ENCODE measurements at regions not wholly inside any gene's neighbourhood (a gene's known extent, or its start where the extent isn't known, plus 50 kb on each side); places are given as distances from the start of the nearest gene placed in this dataset.

DNA sequence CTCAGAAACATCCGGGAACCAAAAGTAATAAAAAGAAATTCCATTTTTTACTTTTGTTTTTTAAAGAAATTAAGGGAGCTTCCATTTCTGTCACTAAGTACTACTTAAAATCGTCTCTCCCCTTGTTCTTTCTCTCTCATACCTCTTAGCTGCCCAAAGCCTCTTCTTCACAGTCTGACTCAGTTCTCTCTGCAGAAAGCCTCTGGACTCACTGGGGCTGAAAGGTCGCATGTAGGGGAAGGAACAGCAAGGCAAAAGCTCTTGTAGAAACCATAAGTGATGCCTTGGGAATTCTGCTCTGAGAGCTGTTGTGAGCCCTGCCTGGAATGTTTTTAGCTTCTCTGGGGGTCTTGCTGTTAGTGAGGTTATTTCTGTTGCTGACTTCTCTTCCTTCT, 100.8 kb upstream of the RANBP3L start:
- ATAC-seq (ENCODE audit: insufficient read depth, low read depth) (no peak), DNase-seq (no peak)
- H4K20me1 ChIP-seq (ENCODE audit: insufficient read depth, low read length) = no peaks in the 10 kb centered on the region
- H3K4me1 ChIP-seq (ENCODE audit: insufficient read depth, low read length) = no peaks in the 10 kb centered on the region
- TF ChIP-seq, protein P1, sequence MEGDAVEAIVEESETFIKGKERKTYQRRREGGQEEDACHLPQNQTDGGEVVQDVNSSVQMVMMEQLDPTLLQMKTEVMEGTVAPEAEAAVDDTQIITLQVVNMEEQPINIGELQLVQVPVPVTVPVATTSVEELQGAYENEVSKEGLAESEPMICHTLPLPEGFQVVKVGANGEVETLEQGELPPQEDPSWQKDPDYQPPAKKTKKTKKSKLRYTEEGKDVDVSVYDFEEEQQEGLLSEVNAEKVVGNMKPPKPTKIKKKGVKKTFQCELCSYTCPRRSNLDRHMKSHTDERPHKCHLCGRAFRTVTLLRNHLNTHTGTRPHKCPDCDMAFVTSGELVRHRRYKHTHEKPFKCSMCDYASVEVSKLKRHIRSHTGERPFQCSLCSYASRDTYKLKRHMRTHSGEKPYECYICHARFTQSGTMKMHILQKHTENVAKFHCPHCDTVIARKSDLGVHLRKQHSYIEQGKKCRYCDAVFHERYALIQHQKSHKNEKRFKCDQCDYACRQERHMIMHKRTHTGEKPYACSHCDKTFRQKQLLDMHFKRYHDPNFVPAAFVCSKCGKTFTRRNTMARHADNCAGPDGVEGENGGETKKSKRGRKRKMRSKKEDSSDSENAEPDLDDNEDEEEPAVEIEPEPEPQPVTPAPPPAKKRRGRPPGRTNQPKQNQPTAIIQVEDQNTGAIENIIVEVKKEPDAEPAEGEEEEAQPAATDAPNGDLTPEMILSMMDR (IDR thresholded peaks at IDR 0.05; ENCODE audit: borderline replicate concordance, extremely low read depth, low read length, poor library complexity, severe bottlenecking) = no peak
- TF ChIP-seq EZH2 (IDR thresholded peaks at IDR 0.05; ENCODE audit: borderline replicate concordance, low read depth, low read length, severe bottlenecking) = no peak
- H3K4me2 ChIP-seq (ENCODE audit: insufficient read depth, low read length) = no peak overlapping the region
- H3K9ac ChIP-seq (ENCODE audit: low read depth, low read length) = no peak overlapping the region
- H3K36me3 ChIP-seq (ENCODE audit: insufficient read depth, low read length) = no peaks in the 10 kb centered on the region
- no peaks in the 10 kb centered on the region for H3K79me2 ChIP-seq (ENCODE audit: insufficient read depth, low read length)
- no peak overlapping the region for H2AFZ ChIP-seq (ENCODE audit: low read depth, low read length)
- H3K9me3 ChIP-seq (ENCODE audit: insufficient read depth, low read length, severe bottlenecking) = no peaks in the 10 kb centered on the region
- H3K27me3 ChIP-seq (ENCODE audit: insufficient read depth, low read length, poor library complexity) = peaks cover 10% of the 10 kb centered on the region
- no peak overlapping the region for H3K4me3 ChIP-seq (ENCODE audit: low read depth in 1 of 2, low read length in 2 of 2)
- H3K27ac ChIP-seq (ENCODE audit: low read length) = no peak overlapping the region

DNA sequence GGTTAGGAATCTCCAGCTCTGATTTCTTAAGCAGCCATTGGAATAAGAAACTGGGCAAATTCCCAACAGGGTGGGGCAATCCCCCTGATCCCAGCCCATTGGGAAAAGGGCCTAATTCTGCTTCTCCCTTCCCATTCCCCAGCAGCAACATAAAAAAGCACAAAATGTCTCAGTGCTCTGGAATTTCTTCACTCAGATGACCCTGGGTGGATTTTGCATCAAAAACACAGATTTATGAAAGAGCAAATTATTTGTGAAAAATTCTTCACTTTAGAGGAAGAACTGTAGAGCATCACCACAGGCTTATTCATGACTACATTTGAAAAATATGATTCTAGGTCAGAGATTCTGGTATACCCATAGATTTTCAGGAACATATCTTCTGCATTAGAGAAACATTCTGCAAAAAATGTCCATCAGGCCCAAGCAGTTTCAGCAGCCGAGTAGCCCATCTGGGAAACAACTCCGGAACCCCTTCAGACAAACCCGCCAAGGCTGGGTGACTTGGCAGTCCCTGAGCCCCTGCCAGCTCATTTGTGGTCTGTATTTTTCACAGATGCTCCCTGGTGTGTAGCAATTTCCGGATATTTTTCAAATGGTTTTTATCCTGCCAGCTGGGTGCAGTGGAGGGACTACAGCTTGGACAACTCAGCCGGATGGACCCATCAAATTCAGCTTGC, 102.1 kb upstream of the RANBP3L start:
- DNase-seq (no peak), ATAC-seq (ENCODE audit: insufficient read depth, low read depth) (no peak)
- Histone ChIP-seq H3K79me2 (ENCODE audit: insufficient read depth, low read length) (no peaks in the 10 kb centered on the region), H3K36me3 (ENCODE audit: insufficient read depth, low read length) (no peaks in the 10 kb centered on the region), H3K27ac (ENCODE audit: low read length) (no peak overlapping the region), H4K20me1 (ENCODE audit: insufficient read depth, low read length) (no peaks in the 10 kb centered on the region), H3K9me3 (ENCODE audit: insufficient read depth, low read length, severe bottlenecking) (no peaks in the 10 kb centered on the region), H3K27me3 (ENCODE audit: insufficient read depth, low read length, poor library complexity) (peaks cover 7% of the 10 kb centered on the region), H2AFZ (ENCODE audit: low read depth, low read length) (no peak overlapping the region), H3K9ac (ENCODE audit: low read depth, low read length) (no peak overlapping the region), H3K4me1 (ENCODE audit: insufficient read depth, low read length) (no peaks in the 10 kb centered on the region), H3K4me3 (ENCODE audit: low read depth in 1 of 2, low read length in 2 of 2) (no peak overlapping the region), H3K4me2 (ENCODE audit: insufficient read depth, low read length) (no peak overlapping the region)
- no peak for TF ChIP-seq EZH2 (IDR thresholded peaks at IDR 0.05; ENCODE audit: borderline replicate concordance, low read depth, low read length, severe bottlenecking)
- TF ChIP-seq, protein P1 (IDR thresholded peaks at IDR 0.05; ENCODE audit: borderline replicate concordance, extremely low read depth, low read length, poor library complexity, severe bottlenecking) = no peak

DNA sequence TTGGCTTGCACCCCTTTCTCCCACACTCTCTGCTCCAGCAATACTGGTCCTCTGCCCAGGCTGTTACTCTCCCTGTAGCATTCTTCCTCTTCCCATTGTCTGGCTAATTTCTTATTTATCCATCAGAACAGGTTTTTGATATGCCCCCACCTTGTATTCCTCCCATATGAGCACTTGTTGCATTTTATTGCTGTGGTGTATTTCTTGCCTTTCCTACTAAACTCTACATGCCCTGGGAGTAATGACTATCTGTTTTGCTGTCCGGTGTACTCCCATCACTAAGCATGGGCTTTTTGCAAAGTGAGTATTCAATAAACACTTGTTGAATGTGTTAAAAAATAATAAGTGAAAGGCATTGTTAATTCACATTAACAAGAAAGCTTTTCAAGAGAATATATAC, 104.3 kb upstream of the RANBP3L start:
- H3K27me3 ChIP-seq (ENCODE audit: insufficient read depth, low read length, poor library complexity) = peaks cover 3% of the 10 kb centered on the region
- TF ChIP-seq EZH2 (IDR thresholded peaks at IDR 0.05; ENCODE audit: borderline replicate concordance, low read depth, low read length, severe bottlenecking) = no peak
- TF ChIP-seq, protein P1 (IDR thresholded peaks at IDR 0.05; ENCODE audit: borderline replicate concordance, extremely low read depth, low read length, poor library complexity, severe bottlenecking) = no peak
- no peaks in the 10 kb centered on the region for H3K79me2 ChIP-seq (ENCODE audit: insufficient read depth, low read length)
- no peak overlapping the region for H2AFZ ChIP-seq (ENCODE audit: low read depth, low read length)
- no peaks in the 10 kb centered on the region for H4K20me1 ChIP-seq (ENCODE audit: insufficient read depth, low read length)
- no peak overlapping the region for H3K4me3 ChIP-seq (ENCODE audit: low read depth in 1 of 2, low read length in 2 of 2)
- ATAC-seq (ENCODE audit: insufficient read depth, low read depth) (no peak), DNase-seq (no peak)
- H3K4me2 ChIP-seq (ENCODE audit: insufficient read depth, low read length) = no peak overlapping the region
- H3K4me1 ChIP-seq (ENCODE audit: insufficient read depth, low read length) = no peaks in the 10 kb centered on the region
- H3K9ac ChIP-seq (ENCODE audit: low read depth, low read length) = no peak overlapping the region
- no peaks in the 10 kb centered on the region for H3K36me3 ChIP-seq (ENCODE audit: insufficient read depth, low read length)
- no peaks in the 10 kb centered on the region for H3K9me3 ChIP-seq (ENCODE audit: insufficient read depth, low read length, severe bottlenecking)
- no peak overlapping the region for H3K27ac ChIP-seq (ENCODE audit: low read length)
